ENCODE measurements at regions not wholly inside any gene's neighbourhood (a gene's known extent, or its start where the extent isn't known, plus 50 kb on each side); places are given as distances from the start of the nearest gene placed in this dataset.

DNA sequence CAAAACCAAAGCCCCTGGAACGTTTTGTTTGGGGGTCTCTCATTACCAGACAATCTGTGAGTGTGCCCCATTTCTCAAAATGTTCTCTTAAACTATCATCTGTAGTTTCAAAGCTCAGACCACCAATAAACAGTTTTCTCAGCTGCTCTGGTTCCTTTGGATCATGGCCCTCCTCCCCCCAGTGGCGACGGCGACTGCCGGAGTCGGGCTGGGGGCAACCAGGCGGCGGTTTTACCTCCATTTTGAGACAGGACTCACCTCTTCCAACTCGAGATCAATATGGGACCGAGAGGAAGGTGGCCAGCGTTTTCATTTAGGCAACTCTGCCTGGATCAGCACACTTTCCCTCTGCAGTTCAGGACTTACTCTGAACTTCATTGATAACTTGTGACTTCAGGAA, 141.5 kb upstream of the ZNF32 start:
- DNase-seq (ENCODE audit: low read depth in 3 of 3), result no peak

DNA sequence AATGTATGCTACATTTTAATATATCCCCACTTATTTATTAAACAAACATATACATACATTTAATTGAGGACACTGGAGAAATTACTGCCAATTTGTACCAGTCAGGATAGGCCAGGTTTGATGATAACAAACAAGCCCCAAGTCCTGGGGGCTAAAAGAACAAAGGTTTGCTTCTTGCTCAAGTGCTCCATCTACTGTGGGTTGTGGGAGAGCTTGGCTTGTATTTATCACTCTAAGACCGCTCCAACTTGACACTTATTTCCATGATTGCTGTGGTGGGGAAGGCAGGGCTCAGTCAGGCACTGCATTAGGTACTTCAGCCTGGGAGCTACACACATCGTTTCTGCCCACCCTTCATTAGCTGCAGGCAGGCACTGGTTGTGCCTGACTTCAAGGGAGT, 136.6 kb upstream of the ZNF32 start:
- DNase-seq (ENCODE audit: low read depth in 3 of 3), result no peak

DNA sequence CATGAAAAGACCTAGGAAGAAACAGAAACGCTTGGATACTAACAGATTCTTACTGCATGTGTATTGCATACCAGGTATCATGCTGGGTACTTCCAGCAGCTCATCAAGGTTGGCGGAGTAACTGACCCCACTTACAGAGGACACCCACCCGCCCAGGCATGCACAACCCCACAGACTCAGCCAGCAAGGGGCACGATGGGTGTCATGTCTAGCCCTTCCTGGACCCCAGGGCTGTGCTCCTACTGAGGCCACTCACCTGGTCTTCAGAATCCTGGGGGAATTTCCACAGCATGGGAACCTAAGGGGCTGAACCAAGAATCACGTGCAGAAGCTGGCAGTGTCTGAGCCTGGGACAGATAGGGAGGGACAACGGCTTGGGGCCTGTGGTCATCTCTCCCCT, 134.1 kb upstream of the ZNF32 start:
- DNase-seq (ENCODE audit: low read depth in 3 of 3), result no peak

- DNase-seq (ENCODE audit: low read depth in 3 of 3), result peak in 1 of 3 experiments; percentile 9
These were observed 133.0 kb upstream of the ZNF32 start for GRCh38 chr10:43781480-43782361.

DNA sequence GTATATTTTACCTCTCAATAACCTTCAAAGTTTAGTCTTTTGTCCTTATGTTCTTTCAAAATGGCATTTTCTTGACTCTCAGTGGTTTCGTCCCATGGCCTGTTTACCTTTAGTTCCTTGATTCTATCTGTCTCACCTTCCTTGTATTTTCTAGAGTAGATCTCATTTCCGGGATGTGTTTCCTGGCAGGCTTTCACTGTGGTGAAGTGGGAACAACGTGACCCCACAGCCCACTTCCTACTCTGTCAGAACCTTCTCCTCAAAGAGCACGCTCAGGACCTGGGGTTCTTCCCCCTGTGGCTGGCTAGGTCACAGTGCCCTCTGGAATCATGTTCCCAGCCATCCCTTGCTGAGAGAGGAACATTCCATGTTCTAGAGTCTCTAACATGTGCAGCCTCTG, 129.9 kb upstream of the ZNF32 start:
- DNase-seq (ENCODE audit: low read depth in 3 of 3), result no peak

DNA sequence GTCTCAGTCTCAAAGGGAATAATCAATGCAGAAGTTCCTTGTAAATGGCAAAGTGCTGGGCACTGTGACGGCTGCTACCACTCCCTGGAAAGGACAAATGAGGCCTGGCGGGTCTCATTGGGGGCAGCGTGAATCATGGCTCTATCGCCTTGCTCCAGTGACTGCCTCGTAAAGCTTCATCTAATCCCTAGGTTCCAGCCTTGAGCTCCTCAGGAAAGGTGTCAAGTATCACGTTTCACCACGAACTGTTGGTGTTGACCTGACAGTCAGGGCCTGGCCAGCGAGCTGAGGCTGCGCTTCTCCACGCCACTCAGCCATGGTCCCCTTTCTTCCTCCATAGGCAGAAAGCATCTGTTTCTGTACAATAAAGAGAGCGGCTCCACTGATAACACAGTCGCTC, 126.7 kb upstream of the ZNF32 start:
- DNase-seq (ENCODE audit: low read depth in 3 of 3), result no peak

GRCh38 chr10:43774234-43774769, 125.6 kb upstream of the ZNF32 start:
- no peak for DNase-seq (ENCODE audit: low read depth in 3 of 3)

- no peak for DNase-seq (ENCODE audit: low read depth in 3 of 3)
These were observed 125.1 kb upstream of the ZNF32 start for GRCh38 chr10:43773736-43774135.

- no peak for DNase-seq (ENCODE audit: low read depth in 3 of 3)
These were observed 123.5 kb upstream of the ZNF32 start for GRCh38 chr10:43772171-43772570.

GRCh38 chr10:43771675-43772074, 123.0 kb upstream of the ZNF32 start:
- no peak for DNase-seq (ENCODE audit: low read depth in 3 of 3)

GRCh38 chr10:43765516-43765915, 116.8 kb upstream of the ZNF32 start:
- no peak for DNase-seq (ENCODE audit: low read depth in 3 of 3)

DNA sequence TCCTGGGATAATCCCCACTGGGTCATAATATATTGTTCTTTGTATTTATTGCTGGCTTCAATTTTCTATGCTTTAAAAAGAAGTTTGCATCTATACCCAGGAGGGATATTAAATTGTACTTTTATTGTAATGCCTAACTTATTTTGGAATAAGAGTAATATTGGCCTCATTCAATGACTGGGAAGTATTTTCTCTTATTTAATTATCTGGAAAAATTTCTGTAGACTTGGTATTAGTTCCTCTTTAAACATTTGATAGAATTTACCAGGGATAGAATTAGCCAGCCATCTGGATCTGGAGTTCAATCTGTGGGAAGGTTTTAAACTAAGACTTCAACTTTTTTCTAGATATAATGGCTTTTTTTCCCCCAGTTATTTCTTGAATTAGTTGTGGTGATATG, 115.2 kb upstream of the ZNF32 start:
- no peak for DNase-seq (ENCODE audit: low read depth in 3 of 3)

GRCh38 chr10:43760514-43760913, 111.8 kb upstream of the ZNF32 start:
- no peak for DNase-seq (ENCODE audit: low read depth in 3 of 3)

DNA sequence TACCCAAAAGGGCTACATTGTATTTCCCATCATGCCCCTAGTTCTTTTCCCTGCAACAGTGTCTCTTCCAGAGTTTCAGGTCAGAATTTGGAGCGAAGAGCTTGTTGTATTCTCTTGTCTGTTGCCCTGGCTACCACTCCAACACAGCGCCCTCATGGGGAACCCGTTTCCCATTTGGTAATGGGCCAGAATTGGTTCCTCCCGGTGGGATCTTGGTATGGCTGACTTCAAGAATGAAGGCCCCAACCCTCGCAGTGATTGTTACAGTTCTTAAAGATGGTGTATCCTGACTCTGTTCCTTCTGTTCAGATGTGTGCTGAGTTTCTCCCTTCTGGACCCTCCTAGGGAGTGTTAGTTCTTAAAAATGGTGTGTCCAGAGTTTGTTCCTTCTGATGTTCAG, 110.5 kb upstream of the ZNF32 start:
- DNase-seq (ENCODE audit: low read depth in 3 of 3), result no peak

DNA sequence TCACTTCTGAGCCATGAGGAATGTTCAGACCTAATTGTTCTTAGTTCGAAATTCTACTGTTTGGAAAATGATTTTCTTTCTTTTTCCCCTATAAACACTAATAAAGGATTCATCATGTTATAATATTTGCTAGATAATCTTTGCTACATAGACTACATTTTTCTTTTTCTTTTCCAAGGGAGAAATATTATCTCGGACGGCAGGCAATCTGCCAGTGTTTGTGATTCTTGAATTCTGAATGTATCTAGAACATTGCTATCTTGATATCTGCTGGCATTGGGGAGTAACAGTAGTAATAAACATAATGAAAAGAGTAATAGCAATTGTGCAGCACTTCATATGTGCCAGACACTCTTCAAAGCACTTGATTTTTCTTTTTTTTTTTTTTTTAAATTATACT, 107.7 kb upstream of the ZNF32 start:
- DNase-seq (ENCODE audit: low read depth in 3 of 3), result no peak

- no peak for DNase-seq (ENCODE audit: low read depth in 3 of 3)
These were observed 106.0 kb upstream of the ZNF32 start for GRCh38 chr10:43754569-43755260.

- DNase-seq (ENCODE audit: low read depth in 3 of 3), result no peak
These were observed 104.8 kb upstream of the ZNF32 start for GRCh38 chr10:43753397-43754061.

DNA sequence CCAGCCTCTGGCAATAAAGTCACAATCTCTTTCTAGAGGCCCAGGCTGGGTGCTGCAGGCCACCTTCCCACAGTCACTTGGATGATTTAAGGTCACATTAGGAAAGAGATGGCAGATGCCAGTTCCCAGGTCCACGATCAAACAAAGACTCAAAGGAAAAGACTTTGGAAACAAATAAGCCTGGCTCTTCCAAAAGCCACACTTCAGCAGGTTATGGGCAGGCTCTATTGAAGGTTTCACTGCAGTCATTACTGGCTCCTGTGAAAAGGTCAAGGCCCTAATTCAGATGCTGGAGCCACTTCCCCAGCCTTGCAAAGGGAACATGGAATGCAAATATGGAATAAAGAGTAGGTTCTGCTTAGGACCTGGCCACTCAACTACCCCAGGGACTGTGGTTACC, 104.0 kb upstream of the ZNF32 start:
- no peak for DNase-seq (ENCODE audit: low read depth in 3 of 3)

DNA sequence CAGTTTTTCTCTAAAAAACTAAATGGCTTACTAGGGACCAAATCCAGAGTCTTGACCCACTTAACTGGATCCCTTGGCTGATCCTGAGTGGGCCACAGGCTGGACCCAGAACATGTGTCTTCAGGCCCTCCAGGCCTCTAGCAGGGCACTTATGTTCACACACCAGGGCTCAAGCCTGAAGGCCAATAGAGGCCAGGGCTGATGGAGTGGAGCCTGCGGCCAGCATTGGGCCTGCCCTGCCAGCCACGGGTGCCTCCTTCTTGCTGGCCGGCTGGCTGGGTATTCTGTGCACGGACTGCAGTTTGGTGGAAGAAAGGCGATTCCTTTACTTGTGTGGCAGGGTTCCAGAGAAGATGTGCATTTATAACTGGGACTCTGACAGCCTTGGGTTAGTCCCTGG, 103.0 kb upstream of the ZNF32 start:
- DNase-seq (ENCODE audit: low read depth in 3 of 3), result no peak

DNA sequence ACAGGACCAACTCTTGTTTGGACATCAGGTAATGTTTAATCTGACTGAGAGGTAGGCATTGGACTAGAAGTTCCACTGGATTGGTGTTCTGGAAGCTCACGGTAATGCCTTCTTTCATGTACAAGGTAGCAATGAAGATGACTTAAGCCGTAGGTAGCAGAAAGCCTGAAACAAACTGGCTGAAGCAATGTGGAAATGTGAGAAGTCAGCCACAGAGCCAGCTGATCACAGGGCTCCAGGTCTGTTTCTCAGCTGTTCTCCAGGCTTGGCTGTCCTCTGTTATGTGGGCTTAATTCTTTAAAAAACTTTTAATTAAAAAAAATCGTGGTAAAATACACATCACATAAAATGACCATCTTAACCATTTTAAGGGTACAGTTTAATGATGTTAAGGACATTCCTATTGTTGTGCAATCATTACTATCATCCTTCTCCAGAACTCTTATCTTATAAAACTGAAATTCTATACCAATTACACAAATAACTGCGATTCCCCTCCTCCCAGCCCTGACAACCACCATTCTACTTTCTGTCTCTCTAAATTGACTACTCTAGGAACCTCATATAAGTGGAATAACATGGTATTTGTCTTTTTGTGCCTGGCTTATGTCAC, 101.4 kb upstream of the ZNF32 start:
- DNase-seq (ENCODE audit: low read depth in 3 of 3), result no peak

GRCh38 chr10:43749145-43749576, 100.5 kb upstream of the ZNF32 start:
- DNase-seq (ENCODE audit: low read depth in 3 of 3), result no peak

- DNase-seq (ENCODE audit: low read depth in 3 of 3), result no peak
These were observed 99.9 kb upstream of the ZNF32 start for GRCh38 chr10:43748560-43748959.

Measured in stimulated activated CD4-positive, alpha-beta T cell treated with anti-CD3 and anti-CD28 coated beads, TNF-alpha, amount 100 ng/mL, for 4 hours (primary cell).